SK-N-SH (cell line): ENCODE measurements at regions not wholly inside any gene's neighbourhood (a gene's known extent, or its start where the extent isn't known, plus 50 kb on each side); places are given as distances from the start of the nearest gene placed in this dataset.

Experiments
- CTCF ChIP-seq: fragments of 200-600 bp; sonication (generic); IDR thresholded peaks from 2 replicates; pipeline ENCODE4 v1.6.1; 2017; ENCODE audit warnings: antibody characterized with exemption, mild to moderate bottlenecking, moderate library complexity
- ELF1 ChIP-seq: IDR thresholded peaks from 2 replicates; pipeline ENCODE4 v1.4.0; 2012
- FOXJ3 ChIP-seq: sonication (generic); formaldehyde crosslinking; IDR thresholded peaks from 2 replicates; pipeline ENCODE4 v1.5.1; 2020; ENCODE audit warnings: mild to moderate bottlenecking, missing genetic modification reagents
- JUND ChIP-seq: IDR thresholded peaks from 2 replicates; pipeline ENCODE4 v1.4.0; 2012
- NRF1 ChIP-seq: IDR thresholded peaks from 2 replicates; pipeline ENCODE4 v1.6.1; 2012; ENCODE audit warnings: low read depth, mild to moderate bottlenecking, low read length
- POLR2AphosphoS5 ChIP-seq: IDR thresholded peaks from 2 replicates; pipeline ENCODE4 v1.6.1; 2012; ENCODE audit warnings: low read depth, low read length
- RAD21 ChIP-seq: IDR thresholded peaks from 2 replicates; pipeline ENCODE4 v1.6.1; 2012; ENCODE audit warnings: mild to moderate bottlenecking, low read length
- RXRA ChIP-seq: IDR thresholded peaks from 2 replicates; pipeline ENCODE4 v1.4.0; 2012; ENCODE audit warnings: low read depth, mild to moderate bottlenecking, borderline replicate concordance
- SIN3A ChIP-seq: IDR thresholded peaks from 2 replicates; pipeline ENCODE4 v1.6.1; 2012; ENCODE audit warnings: low read depth, mild to moderate bottlenecking, low read length, moderate library complexity, borderline replicate concordance
- ZBTB33 ChIP-seq: IDR thresholded peaks from 2 replicates; pipeline ENCODE4 v1.4.0; 2012; ENCODE audit warnings: low read depth, borderline replicate concordance
- TF ChIP-seq, protein P1 (sequence below): IDR thresholded peaks from 2 replicates; pipeline ENCODE4 v1.4.0; 2012; ENCODE audit warnings: low read depth, borderline replicate concordance

GRCh38 chr3:55204417-55204816 lies 276.6 kb upstream of the LRTM1 start:
- TF ChIP-seq CTCF (no peak), NRF1 (no peak), RXRA (no peak), JUND (no peak), RAD21 (no peak), ZBTB33 (no peak), POLR2AphosphoS5 (no peak), ELF1 (no peak), SIN3A (no peak), FOXJ3 (CRISPR knock-in tag) (no peak)
- TF ChIP-seq, protein P1, sequence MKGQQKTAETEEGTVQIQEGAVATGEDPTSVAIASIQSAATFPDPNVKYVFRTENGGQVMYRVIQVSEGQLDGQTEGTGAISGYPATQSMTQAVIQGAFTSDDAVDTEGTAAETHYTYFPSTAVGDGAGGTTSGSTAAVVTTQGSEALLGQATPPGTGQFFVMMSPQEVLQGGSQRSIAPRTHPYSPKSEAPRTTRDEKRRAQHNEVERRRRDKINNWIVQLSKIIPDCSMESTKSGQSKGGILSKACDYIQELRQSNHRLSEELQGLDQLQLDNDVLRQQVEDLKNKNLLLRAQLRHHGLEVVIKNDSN, result no peak
